ENCODE measurements at regions not wholly inside any gene's neighbourhood (a gene's known extent, or its start where the extent isn't known, plus 50 kb on each side); places are given as distances from the start of the nearest gene placed in this dataset.

DNA sequence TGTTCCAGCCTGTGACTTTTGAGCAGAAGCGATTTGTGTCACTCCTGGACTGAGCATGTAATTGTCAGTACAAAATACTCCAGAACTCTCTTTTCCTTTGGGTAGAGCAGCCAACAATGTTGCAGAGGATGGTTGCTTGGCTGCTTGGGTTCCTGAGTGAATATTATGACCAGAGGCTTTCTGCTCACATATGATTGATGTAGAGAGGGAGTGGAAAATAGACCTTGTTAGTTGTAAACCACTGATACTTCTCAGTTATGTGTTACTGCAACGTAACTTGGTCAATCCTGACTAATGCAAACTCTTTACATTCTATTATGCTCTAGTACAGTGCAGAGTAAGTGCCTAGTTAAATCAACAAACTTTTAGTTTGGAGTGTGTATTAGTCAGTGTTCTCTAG is 322.6 kb upstream of the KCNH8 start:
- no peak overlapping the region for H3K4ac ChIP-seq (ENCODE audit: low read depth, low read length)
- intact Hi-C loops (cut with micrococcal nuclease) (no loop called here), in situ Hi-C loops (cut with MboI; ENCODE audit: low sequenced_read_pairs) (no loop called here), dilution Hi-C loops (cut with HindIII; ENCODE audit: low sequenced_read_pairs, unreplicated experiment) (no loop called here)
- no peaks in the 10 kb centered on the region for H3K36me3 ChIP-seq (ENCODE audit: control insufficient read depth, insufficient read depth, low read length)
- H3K79me1 ChIP-seq (ENCODE audit: low read depth in 1 of 2, low read length in 2 of 2): no peaks in the 10 kb centered on the region
- no peak overlapping the region for H3K9ac ChIP-seq (ENCODE audit: low read depth, low read length)
- no peak overlapping the region for H3K4me3 ChIP-seq (ENCODE audit: insufficient read depth, low read depth, low read length)
- DNase-seq (no peak), ATAC-seq (ENCODE audit: low read depth) (no peak)
- H2BK120ac ChIP-seq (ENCODE audit: low read depth, low read length): no peak overlapping the region
- H2AK9ac ChIP-seq (replicated peaks; ENCODE audit: low read depth, low read length, poor library complexity): no peak overlapping the region
- H4K8ac ChIP-seq (ENCODE audit: low read depth in 2 of 2, low read length in 2 of 2): no peak overlapping the region
- no peak overlapping the region for H4K91ac ChIP-seq (ENCODE audit: insufficient read depth, low read depth, low read length)
- ChIA-PET POLR2A (ENCODE audit: unreplicated experiment) (no interaction called here), CTCF (no interaction called here)
- no peak overlapping the region for H2AFZ ChIP-seq (replicated peaks; ENCODE audit: low read length, poor library complexity)
- H3K14ac ChIP-seq (replicated peaks; ENCODE audit: low read depth, low read length): no peak overlapping the region
- WGBS, 2 experiments (ENCODE audit: extremely low coverage in 2 of 2, insufficient read length in 1 of 2): 20% methylated on average over 1 of the region's 2 CpGs; no CpG with 5 or more reads in 1 of the 2 experiments
- no peak overlapping the region for H3K18ac ChIP-seq (ENCODE audit: low read depth, low read length)
- H3K9me3 ChIP-seq (ENCODE audit: control insufficient read depth, insufficient read depth, low read length): peaks cover 2% of the 10 kb centered on the region; the same call in 1 of the 2 replicates
- no peaks in the 10 kb centered on the region for H3K4me1 ChIP-seq (ENCODE audit: control insufficient read depth, insufficient read depth, low read length)
- H4K5ac ChIP-seq (ENCODE audit: low read depth, low read length): no peak overlapping the region
- H4K20me1 ChIP-seq (ENCODE audit: insufficient read depth, low read length): no peaks in the 10 kb centered on the region
- no peak overlapping the region for H3K27ac ChIP-seq (ENCODE audit: insufficient read depth, low read length)
- no peak overlapping the region for H2BK20ac ChIP-seq (ENCODE audit: low read depth, low read length)
- H2BK5ac ChIP-seq (ENCODE audit: low read depth, low read length, poor library complexity, severe bottlenecking): no peak overlapping the region
- H2AK5ac ChIP-seq (ENCODE audit: low read depth, low read length): no peak overlapping the region
- no peaks in the 10 kb centered on the region for H3K27me3 ChIP-seq (ENCODE audit: control insufficient read depth, insufficient read depth, low read length)
- TF ChIP-seq, protein P1, sequence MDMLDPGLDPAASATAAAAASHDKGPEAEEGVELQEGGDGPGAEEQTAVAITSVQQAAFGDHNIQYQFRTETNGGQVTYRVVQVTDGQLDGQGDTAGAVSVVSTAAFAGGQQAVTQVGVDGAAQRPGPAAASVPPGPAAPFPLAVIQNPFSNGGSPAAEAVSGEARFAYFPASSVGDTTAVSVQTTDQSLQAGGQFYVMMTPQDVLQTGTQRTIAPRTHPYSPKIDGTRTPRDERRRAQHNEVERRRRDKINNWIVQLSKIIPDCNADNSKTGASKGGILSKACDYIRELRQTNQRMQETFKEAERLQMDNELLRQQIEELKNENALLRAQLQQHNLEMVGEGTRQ (IDR thresholded peaks at IDR 0.05; ENCODE audit: low read depth, low read length): no peak
- no peak overlapping the region for H3K56ac ChIP-seq (ENCODE audit: extremely low read depth, insufficient read depth, low read length)
- H2BK15ac ChIP-seq (ENCODE audit: low read depth, low read length): no peak overlapping the region
- H3K23ac ChIP-seq (ENCODE audit: low read depth, low read length): no peak overlapping the region
- no TSS peak for BruUV-seq (replicated peaks)
- H3K9me1 ChIP-seq (ENCODE audit: insufficient read depth, low read length): no peaks in the 10 kb centered on the region
- H3K4me2 ChIP-seq (ENCODE audit: low read depth, low read length): no peak overlapping the region
